ENCODE measurements at regions not wholly inside any gene's neighbourhood (a gene's known extent, or its start where the extent isn't known, plus 50 kb on each side); places are given as distances from the start of the nearest gene placed in this dataset.

- intact Hi-C loops (cut with DNase I; ENCODE audit: low total_unique reads), result no loop called here
- no peak for DNase-seq
- no peaks in the 10 kb centered on the region for H3K9me3 ChIP-seq
- TF ChIP-seq CTCF (IDR thresholded peaks at IDR 0.05 in 8 of 11, conservative IDR thresholded peaks at IDR 0.05 in 3 of 11) (no peak), POLR2AphosphoS5 (IDR thresholded peaks at IDR 0.05) (no peak), POLR2A (IDR thresholded peaks at IDR 0.05) (no peak)
- no peaks in the 10 kb centered on the region for H3K36me3 ChIP-seq
- H3K4me1 ChIP-seq, result no peaks in the 10 kb centered on the region
- WGBS, 5 donors, result 68 to 81% (median 74%) methylated on average over 2 of the region's 2 CpGs
- H3K27me3 ChIP-seq (replicated peaks in 1 of 7), result no peaks in the 10 kb centered on the region
- no peak overlapping the region for H3K4me3 ChIP-seq
- H3K27ac ChIP-seq, result no peak overlapping the region
Observed at GRCh38 chr4:62917649-62918048, 1491.6 kb downstream of the TECRL start.

- Histone ChIP-seq H3K4me1 (no peaks in the 10 kb centered on the region), H3K9me3 (no peaks in the 10 kb centered on the region), H3K36me3 (no peaks in the 10 kb centered on the region), H3K27ac (no peak overlapping the region), H3K4me3 (no peak overlapping the region), H3K27me3 (replicated peaks in 1 of 7) (no peaks in the 10 kb centered on the region)
- WGBS, 5 donors, result 73 to 90% (median 84%) methylated on average over 4 of the region's 4 CpGs
- TF ChIP-seq POLR2AphosphoS5 (IDR thresholded peaks at IDR 0.05) (no peak), POLR2A (IDR thresholded peaks at IDR 0.05) (no peak), CTCF (IDR thresholded peaks at IDR 0.05 in 8 of 11, conservative IDR thresholded peaks at IDR 0.05 in 3 of 11) (no peak)
- DNase-seq, result no peak
- intact Hi-C loops (cut with DNase I; ENCODE audit: low total_unique reads), result no loop called here
Observed at GRCh38 chr4:62914758-62915157, 1494.5 kb downstream of the TECRL start.

GRCh38 chr4:62913065-62913464, 1496.2 kb downstream of the TECRL start:
- no peak for DNase-seq
- WGBS, 5 donors, result 82 to 96% (median 85%) methylated on average over 1 of the region's 1 CpG
- Histone ChIP-seq H3K27me3 (replicated peaks in 1 of 7) (no peaks in the 10 kb centered on the region), H3K36me3 (no peaks in the 10 kb centered on the region), H3K4me3 (no peak overlapping the region), H3K4me1 (no peaks in the 10 kb centered on the region), H3K27ac (no peak overlapping the region), H3K9me3 (no peaks in the 10 kb centered on the region)
- intact Hi-C loops (cut with DNase I; ENCODE audit: low total_unique reads), result no loop called here
- TF ChIP-seq POLR2A (IDR thresholded peaks at IDR 0.05) (no peak), CTCF (IDR thresholded peaks at IDR 0.05 in 8 of 11, conservative IDR thresholded peaks at IDR 0.05 in 3 of 11) (no peak), POLR2AphosphoS5 (IDR thresholded peaks at IDR 0.05) (no peak)

GRCh38 chr4:62912531-62912930, 1496.7 kb downstream of the TECRL start:
- intact Hi-C loops (cut with DNase I; ENCODE audit: low total_unique reads), result no loop called here

More at GRCh38 chr4:62912531-62912930, 1496.7 kb downstream of the TECRL start:
- Histone ChIP-seq H3K9me3 (no peaks in the 10 kb centered on the region), H3K36me3 (no peaks in the 10 kb centered on the region), H3K27ac (no peak overlapping the region), H3K4me3 (no peak overlapping the region), H3K4me1 (no peaks in the 10 kb centered on the region), H3K27me3 (replicated peaks in 1 of 7) (no peaks in the 10 kb centered on the region)
- WGBS, 5 donors, result 45 to 64% (median 57%) methylated on average over 1 of the region's 1 CpG
- DNase-seq, result no peak
- TF ChIP-seq POLR2A (IDR thresholded peaks at IDR 0.05), result no peak
- TF ChIP-seq CTCF (IDR thresholded peaks at IDR 0.05 in 8 of 11, conservative IDR thresholded peaks at IDR 0.05 in 3 of 11), result no peak
- TF ChIP-seq POLR2AphosphoS5 (IDR thresholded peaks at IDR 0.05), result no peak
